GM21423 (cell line): ENCODE measurements at regions not wholly inside any gene's neighbourhood (a gene's known extent, or its start where the extent isn't known, plus 50 kb on each side); places are given as distances from the start of the nearest gene placed in this dataset.
"Not testable (repeated sequence)": the region's sequence is repeated elsewhere in the genome, so short reads cannot be mapped to it uniquely, and the experiment has no call there.

Source experiments
- ATAC-seq: cut with Tn5 transposase; IDR thresholded peaks from one replicate; pipeline ENCODE4 v1.9.1; 2021; ENCODE audit warnings: mild to moderate bottlenecking, moderate library complexity; ENCODE audit not compliant: unreplicated experiment

GRCh38 chr11:100576718-100577021, 110.4 kb upstream of the ARHGAP42 start:
- no peak for ATAC-seq

DNA sequence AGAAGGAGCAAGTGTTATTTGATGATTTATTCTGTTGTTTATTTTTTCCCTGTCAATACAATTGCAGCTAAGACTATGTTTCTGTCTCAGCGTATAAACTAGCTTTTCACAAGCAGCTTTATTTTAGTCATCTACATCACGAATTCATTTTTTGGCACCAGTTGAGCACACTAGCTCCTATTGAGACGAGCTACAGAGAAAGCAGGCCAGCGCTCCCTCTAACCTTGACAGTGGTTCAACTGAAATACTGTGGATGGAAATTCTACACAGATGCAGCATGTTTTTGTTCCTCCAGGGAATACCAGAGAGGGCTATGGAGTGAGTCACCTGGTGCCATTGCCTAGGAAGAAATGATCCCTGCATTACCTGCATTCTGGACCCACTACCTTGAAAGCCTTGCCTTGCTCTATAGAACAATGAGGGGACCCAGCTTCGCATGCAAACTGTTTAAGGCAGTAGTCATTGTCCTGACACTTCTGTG, 108.2 kb upstream of the ARHGAP42 start:
- no peak for ATAC-seq

- ATAC-seq, result no peak
These were observed 105.8 kb upstream of the ARHGAP42 start for GRCh38 chr11:100581318-100581717.

DNA sequence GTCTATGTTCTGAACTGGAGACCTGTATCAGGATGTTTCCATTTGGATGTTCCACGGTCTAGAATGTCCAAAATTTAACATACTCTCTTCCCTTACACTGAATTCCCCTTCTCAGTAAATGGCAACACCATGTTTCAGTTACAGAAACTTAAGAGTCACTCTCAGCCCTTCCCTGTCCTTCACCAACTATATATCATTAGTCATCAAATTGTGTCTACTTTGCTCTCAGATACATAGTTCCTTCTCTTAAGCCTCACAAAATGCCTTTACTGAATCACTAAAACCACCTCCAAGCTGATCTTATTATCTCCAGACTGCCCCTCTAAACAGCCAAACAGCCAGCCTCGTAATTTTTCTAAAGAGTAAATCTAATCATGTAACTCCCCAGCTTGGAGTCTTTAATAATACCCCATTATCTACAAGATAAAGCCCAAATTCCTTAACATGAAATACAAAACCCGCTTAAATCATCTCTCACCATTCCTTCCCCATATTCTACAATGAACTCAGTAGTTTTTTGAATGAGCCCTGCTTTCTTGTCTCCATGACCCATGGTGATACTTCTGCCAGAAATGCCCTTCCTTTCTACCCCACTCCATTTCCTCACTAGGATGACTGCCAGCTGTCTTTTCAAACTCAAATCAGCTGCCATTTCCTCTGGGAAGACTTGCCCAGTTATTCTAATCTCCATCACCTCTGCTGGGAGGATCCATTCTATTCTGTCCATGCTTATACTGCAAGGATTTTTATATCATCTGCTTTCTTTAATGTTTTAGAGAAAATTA, 102.7 kb upstream of the ARHGAP42 start:
- no peak for ATAC-seq

DNA sequence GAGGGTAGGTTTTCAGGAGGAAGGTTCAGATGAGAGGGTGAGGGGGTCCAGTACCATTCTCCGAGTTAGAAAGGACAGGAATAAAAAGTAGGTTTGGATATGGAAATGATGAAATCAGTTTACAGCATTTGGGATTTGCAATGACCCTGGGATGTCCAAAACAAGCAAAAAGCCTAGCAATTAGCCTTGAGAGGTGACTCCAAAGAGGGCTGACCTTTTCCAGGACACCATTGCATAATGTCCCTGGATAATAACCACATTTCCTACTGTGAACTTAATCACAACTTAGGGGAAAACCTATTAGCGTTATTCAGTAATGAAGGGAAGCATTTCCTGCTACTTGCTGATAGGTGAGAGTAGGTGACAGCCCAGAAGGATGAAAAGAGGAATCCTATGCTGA, 101.4 kb upstream of the ARHGAP42 start:
- ATAC-seq, result no peak

DNA sequence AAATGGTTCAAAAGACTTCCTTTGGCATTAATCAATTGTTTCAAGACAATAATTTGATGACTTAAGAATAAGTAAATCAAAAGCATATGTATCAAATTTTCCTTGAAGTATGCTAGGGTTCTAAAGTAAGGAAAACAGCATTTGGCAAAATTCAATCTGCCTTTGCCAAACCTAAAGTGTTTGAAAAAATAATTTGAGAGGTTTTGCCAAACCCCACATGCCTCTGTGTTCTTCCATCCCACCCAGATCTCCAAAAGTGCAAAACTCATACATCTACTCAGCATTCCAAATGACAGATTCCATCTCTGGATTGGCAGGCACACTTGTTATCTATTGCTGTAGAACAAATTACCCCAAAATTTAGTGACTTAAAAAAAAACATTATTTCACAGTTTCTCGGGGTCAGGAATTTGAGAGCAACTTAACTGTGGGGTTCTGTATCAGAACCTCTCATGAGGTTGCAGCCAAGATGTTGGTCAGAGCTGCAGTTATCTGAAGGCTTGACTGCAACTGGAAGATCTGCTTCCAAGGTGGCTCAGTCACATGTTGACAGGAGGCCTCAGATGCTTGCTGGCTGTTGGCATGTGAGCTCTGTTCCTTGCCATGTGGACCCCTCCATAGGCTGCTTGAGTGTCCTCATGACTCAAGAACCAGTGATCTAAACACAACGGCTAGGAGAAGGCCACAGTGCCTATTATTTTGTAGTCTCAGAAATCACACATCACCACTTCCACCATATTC, 100.6 kb upstream of the ARHGAP42 start:
- ATAC-seq, result no peak

GRCh38 chr11:100592619-100593260, 94.3 kb upstream of the ARHGAP42 start:
- no peak for ATAC-seq

GRCh38 chr11:100593291-100593690, 93.8 kb upstream of the ARHGAP42 start:
- ATAC-seq, result no peak

- no peak for ATAC-seq
These were observed 92.8 kb upstream of the ARHGAP42 start for GRCh38 chr11:100594320-100594719.

DNA sequence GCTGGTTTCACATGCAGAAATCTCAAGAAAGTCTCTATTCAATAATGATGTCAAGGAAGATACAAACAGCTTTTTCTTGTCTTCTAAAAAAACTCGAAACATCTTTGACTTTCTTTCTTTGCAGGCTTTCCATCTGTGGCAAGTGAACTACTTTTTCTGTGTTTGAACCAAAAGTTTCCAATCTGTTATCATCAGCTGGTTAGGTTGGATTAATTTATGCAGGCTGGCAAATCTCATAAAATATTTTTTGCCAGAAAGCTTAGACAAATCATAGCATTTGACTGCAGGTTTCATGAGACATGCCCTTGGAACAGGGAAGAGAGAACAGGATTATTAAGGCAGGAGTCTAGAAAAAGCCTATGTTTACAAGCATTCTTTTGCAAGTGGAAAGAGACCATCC, 86.1 kb upstream of the ARHGAP42 start:
- no peak for ATAC-seq

DNA sequence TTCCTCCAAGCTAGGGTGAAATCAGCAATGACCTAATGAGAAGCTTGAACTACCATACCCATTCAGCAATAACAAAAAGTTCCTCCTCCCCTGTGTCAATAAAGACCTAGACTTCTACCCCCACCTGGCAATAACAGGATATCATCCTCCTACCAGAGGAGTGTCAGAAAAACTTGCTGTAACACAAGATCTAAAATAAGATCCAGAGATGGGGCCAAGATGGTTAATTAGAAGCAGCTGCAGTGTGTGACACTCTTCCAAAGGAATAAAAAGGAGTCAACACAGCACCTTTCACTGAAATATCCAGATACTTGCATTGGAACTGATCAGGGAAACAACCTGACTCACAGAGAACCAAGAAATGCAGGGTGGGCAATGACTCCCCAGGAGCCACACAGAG, 84.4 kb upstream of the ARHGAP42 start:
- ATAC-seq, result no peak

- not testable (repeated sequence) for ATAC-seq
These were observed 79.3 kb upstream of the ARHGAP42 start for GRCh38 chr11:100607761-100608160.

GRCh38 chr11:100612766-100613165, 74.3 kb upstream of the ARHGAP42 start:
- peak; percentile 95 for ATAC-seq

GRCh38 chr11:100618914-100619313, 68.2 kb upstream of the ARHGAP42 start:
- no peak for ATAC-seq

GRCh38 chr11:100619484-100619883, 67.6 kb upstream of the ARHGAP42 start:
- ATAC-seq, result no peak

GRCh38 chr11:100622404-100622803, 64.7 kb upstream of the ARHGAP42 start:
- no peak for ATAC-seq

- no peak for ATAC-seq
These were observed 62.7 kb upstream of the ARHGAP42 start for GRCh38 chr11:100624346-100624745.

DNA sequence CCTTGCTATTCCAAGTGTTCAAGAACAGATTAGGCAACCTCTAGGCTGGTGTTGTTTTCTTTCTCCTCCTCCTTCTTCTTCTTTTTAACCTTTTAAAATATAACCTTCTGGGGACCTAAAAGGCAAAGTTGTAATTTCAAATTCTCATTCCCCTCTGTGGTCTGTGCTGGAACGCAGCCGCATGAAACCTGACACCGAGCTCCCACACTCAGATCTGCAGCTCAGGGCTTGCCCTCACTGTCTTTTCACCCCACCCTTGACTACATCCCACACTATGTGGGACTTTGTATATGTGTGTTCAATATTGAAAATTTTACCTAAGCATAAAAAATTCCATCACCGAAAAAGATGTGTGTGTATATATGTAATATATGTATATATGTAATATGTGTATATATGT, 62.0 kb upstream of the ARHGAP42 start:
- no peak for ATAC-seq

GRCh38 chr11:100629671-100630070, 57.4 kb upstream of the ARHGAP42 start:
- no peak for ATAC-seq

- no peak for ATAC-seq
These were observed 56.2 kb upstream of the ARHGAP42 start for GRCh38 chr11:100630898-100631297.

- no peak for ATAC-seq
These were observed 55.8 kb upstream of the ARHGAP42 start for GRCh38 chr11:100631316-100631715.

DNA sequence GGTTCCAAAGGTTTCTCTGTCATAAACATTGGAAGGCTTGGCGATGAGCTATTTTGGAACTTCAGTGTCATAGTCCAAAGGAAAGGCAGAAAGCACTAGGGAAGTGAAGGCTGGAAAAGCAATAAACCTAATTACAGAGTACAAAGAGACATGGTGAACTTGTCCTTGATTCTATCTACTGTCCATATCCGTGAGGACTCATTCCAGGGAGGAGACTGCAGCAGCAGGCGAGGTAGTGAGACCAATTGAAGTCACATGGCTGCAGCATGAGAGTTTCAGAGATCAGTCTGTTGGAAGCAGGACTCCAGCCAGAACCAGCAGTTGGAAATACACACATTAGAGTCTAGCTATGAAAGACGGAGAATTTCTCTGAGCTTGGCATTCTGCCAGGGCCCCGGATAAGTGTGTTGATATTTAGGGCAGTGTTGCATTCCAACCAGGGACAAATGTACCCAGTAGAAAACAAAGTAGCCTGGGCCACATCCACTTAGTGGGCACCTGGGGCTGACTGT, 54.1 kb upstream of the ARHGAP42 start:
- ATAC-seq, result no peak
